Keratinocyte (primary cell): ENCODE measurements at regions not wholly inside any gene's neighbourhood (a gene's known extent, or its start where the extent isn't known, plus 50 kb on each side); places are given as distances from the start of the nearest gene placed in this dataset.

Experiments
- DNase-seq: peaks from one replicate; pipeline ENCODE4 v3.0.0-alpha.2; 2011; ENCODE audit warnings: low read depth, missing footprints, low spot score
- FAIRE-seq: peaks from 2 replicates; lab custom pipeline; 2011; peaks lifted over from hg19 to GRCh38; lab: Jason Lieb, UNC
- H2AFZ ChIP-seq: 2 replicates; pipeline ENCODE4 v1.6.0; 2012; ENCODE audit warnings: low read length, control low read depth, inconsistent platforms; ENCODE audit not compliant: control insufficient read depth
- H3K27ac ChIP-seq: 2 replicates; pipeline ENCODE4 v1.5.1; 2011; ENCODE audit warnings: low read length; ENCODE audit not compliant: control insufficient read depth, insufficient read depth
- H3K27me3 ChIP-seq: 3 replicates; pipeline ENCODE4 v1.6.0; 2011; ENCODE audit warnings: low read length; ENCODE audit not compliant: control insufficient read depth, insufficient read depth; ENCODE audit errors: extremely low read depth
- H3K36me3 ChIP-seq, 2 experiments: 2 replicates in 1 of 2; 3 replicates in 1 of 2; pipeline ENCODE4 v1.5.1; 2011; ENCODE audit warnings: low read length in 2 of 2, mild to moderate bottlenecking in 1 of 2; ENCODE audit not compliant: control insufficient read depth in 2 of 2, insufficient read depth in 2 of 2; ENCODE audit errors: extremely low read depth in 1 of 2
- H3K4me1 ChIP-seq: 3 replicates; pipeline ENCODE4 v1.5.1; 2011; ENCODE audit warnings: low read length; ENCODE audit not compliant: control insufficient read depth, insufficient read depth; ENCODE audit errors: extremely low read depth
- H3K4me2 ChIP-seq: 3 replicates; pipeline ENCODE4 v1.6.0; 2011; ENCODE audit warnings: low read depth, low read length; ENCODE audit not compliant: control insufficient read depth, insufficient read depth; ENCODE audit errors: extremely low read depth
- H3K4me3 ChIP-seq, 3 experiments: fragments of 200-600 bp in 1 of 3; sonication (generic) in 1 of 3; 2 replicates in 2 of 3; 3 replicates in 1 of 3; pipeline ENCODE4 v1.5.1; 2011 to 2016; ENCODE audit warnings: low read length in 3 of 3, mild to moderate bottlenecking in 3 of 3, control low read depth in 2 of 3, inconsistent platforms in 1 of 3, low read depth in 1 of 3, mixed read lengths in 1 of 3, mixed run types in 1 of 3, moderate library complexity in 1 of 3; ENCODE audit not compliant: control insufficient read depth in 2 of 3, insufficient read depth in 2 of 3; ENCODE audit errors: extremely low read depth in 1 of 3
- H3K79me2 ChIP-seq: 2 replicates; pipeline ENCODE4 v1.6.0; 2012; ENCODE audit warnings: low read length; ENCODE audit not compliant: control insufficient read depth, insufficient read depth
- H3K9ac ChIP-seq: 3 replicates; pipeline ENCODE4 v1.6.0; 2011; ENCODE audit warnings: low read length; ENCODE audit not compliant: control insufficient read depth, insufficient read depth; ENCODE audit errors: extremely low read depth
- H3K9me1 ChIP-seq: 3 replicates; pipeline ENCODE4 v1.6.0; 2011; ENCODE audit warnings: low read length; ENCODE audit not compliant: control insufficient read depth, insufficient read depth; ENCODE audit errors: extremely low read depth
- H3K9me3 ChIP-seq: 2 replicates; pipeline ENCODE4 v1.5.1; 2012; ENCODE audit warnings: low read depth, low read length; ENCODE audit not compliant: control insufficient read depth
- H4K20me1 ChIP-seq: 3 replicates; pipeline ENCODE4 v1.6.0; 2011; ENCODE audit warnings: low read length; ENCODE audit not compliant: control insufficient read depth, insufficient read depth; ENCODE audit errors: extremely low read depth
- EZH2 ChIP-seq: IDR thresholded peaks from one replicate; pipeline ENCODE4 v1.6.1; 2012; ENCODE audit warnings: inconsistent platforms, mild to moderate bottlenecking, low read length, moderate library complexity
- dilution Hi-C: fragments of 300-500 bp; cut with MboI; formaldehyde crosslinking; loops from one replicate; pipeline ENCODE4 v1.7.0; 2020; ENCODE audit warnings: low sequenced_read_pairs; ENCODE audit not compliant: extremely low pct_ligation_motif_present
- TF ChIP-seq, protein P1 (sequence below), 3 experiments: IDR thresholded peaks in 1 of 3; conservative IDR thresholded peaks in 1 of 3; optimal IDR thresholded peaks in 1 of 3; 2 replicates in 2 of 3; 3 replicates in 1 of 3; pipeline versions ENCODE3 to v1.5.1; 2011; ENCODE audit warnings: low read length in 3 of 3, mild to moderate bottlenecking in 3 of 3, moderate library complexity in 2 of 3, control low read depth in 1 of 3, inconsistent platforms in 1 of 3; ENCODE audit not compliant: insufficient read depth in 2 of 3; ENCODE audit errors: extremely low read depth in 1 of 3

DNA sequence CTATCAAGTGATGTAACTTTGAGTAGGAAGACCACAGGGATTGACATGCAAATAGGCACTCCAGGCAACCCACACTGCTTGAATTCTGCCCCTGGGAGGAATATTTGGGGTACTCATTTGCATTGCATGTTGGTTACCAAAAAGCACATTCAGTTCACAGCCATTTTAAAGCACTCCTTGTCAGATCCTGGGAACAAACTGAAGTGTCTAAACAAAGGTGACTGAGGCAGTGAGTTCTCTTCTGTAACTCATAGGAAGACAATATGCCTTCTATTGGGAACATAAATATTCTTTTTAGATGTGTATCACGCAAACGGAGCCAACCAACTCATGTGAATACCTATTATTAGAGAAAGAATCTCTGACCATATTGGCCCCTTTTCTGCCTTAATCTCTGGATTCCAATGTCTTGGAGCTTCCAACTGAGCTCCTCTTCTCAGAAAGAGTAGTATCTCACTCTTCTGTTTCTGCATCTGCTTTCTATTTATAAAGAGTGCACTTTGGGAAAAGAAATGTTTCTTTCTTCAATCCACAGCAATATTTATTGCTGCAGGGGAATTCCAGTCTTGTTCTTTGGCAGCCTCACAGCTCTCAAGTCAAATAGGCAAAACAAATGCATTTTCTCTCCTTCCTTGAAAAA is 125.7 kb upstream of the NBEA start:
- no peaks in the 10 kb centered on the region for H3K9me3 ChIP-seq
- H3K27me3 ChIP-seq: no peaks in the 10 kb centered on the region
- TF ChIP-seq EZH2: no peak
- TF ChIP-seq, protein P1, sequence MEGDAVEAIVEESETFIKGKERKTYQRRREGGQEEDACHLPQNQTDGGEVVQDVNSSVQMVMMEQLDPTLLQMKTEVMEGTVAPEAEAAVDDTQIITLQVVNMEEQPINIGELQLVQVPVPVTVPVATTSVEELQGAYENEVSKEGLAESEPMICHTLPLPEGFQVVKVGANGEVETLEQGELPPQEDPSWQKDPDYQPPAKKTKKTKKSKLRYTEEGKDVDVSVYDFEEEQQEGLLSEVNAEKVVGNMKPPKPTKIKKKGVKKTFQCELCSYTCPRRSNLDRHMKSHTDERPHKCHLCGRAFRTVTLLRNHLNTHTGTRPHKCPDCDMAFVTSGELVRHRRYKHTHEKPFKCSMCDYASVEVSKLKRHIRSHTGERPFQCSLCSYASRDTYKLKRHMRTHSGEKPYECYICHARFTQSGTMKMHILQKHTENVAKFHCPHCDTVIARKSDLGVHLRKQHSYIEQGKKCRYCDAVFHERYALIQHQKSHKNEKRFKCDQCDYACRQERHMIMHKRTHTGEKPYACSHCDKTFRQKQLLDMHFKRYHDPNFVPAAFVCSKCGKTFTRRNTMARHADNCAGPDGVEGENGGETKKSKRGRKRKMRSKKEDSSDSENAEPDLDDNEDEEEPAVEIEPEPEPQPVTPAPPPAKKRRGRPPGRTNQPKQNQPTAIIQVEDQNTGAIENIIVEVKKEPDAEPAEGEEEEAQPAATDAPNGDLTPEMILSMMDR (optimal IDR thresholded peaks at IDR 0.05 in 1 of 3, IDR thresholded peaks at IDR 0.05 in 1 of 3, conservative IDR thresholded peaks at IDR 0.05 in 1 of 3; ENCODE audit: extremely low read depth in 1 of 3, insufficient read depth in 2 of 3, low read length in 3 of 3): no peak
- H3K4me2 ChIP-seq: no peak overlapping the region
- no peaks in the 10 kb centered on the region for H3K4me1 ChIP-seq
- no peak overlapping the region for H3K4me3 ChIP-seq
- FAIRE-seq (no peak), DNase-seq (no peak)
- no peak overlapping the region for H2AFZ ChIP-seq
- no peak overlapping the region for H3K27ac ChIP-seq
- no peak overlapping the region for H3K9ac ChIP-seq
- no peaks in the 10 kb centered on the region for H4K20me1 ChIP-seq
- no peaks in the 10 kb centered on the region for H3K36me3 ChIP-seq
- H3K79me2 ChIP-seq: no peaks in the 10 kb centered on the region
- dilution Hi-C loops: no loop called here
- H3K9me1 ChIP-seq: no peaks in the 10 kb centered on the region

DNA sequence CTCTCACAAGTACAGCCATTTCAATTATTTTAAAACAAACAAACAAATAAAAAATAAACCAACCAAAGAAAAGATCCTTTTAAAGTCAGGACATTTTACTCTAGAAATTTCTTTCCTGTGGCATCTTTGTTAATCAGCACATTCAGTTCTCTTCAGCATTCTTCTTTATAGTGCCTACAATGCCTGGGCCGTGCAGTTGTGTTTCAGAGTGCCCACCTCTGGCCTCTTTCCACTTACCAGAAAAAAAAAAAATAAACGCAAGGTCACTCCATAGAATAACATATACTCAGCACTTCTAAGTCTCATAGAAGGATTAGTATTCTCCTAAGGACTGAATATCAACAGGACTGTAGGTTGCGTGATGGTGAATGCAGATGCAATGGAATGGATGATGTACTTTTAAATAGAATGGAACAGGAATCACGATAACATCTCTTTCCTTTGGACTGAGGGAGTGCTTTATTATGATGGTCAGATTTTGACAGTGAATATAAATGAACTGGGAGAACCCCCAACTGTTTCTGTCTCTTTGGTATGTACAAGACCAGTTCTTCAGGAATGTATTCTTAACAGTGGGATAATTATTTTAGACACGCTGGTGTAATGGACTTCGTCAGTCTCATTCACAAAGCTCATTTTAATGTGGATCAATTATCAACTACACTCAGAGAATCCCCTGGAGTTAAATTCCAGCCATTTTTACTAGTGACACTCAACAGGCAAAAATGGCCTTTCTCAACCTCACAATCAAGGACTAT is 125.0 kb upstream of the NBEA start:
- Histone ChIP-seq H3K9me3 (no peaks in the 10 kb centered on the region), H3K27me3 (no peaks in the 10 kb centered on the region), H3K36me3 (no peaks in the 10 kb centered on the region), H2AFZ (no peak overlapping the region), H4K20me1 (no peaks in the 10 kb centered on the region), H3K27ac (no peak overlapping the region), H3K4me2 (no peak overlapping the region), H3K9me1 (no peaks in the 10 kb centered on the region), H3K9ac (no peak overlapping the region), H3K79me2 (no peaks in the 10 kb centered on the region), H3K4me3 (no peak overlapping the region), H3K4me1 (no peaks in the 10 kb centered on the region)
- dilution Hi-C loops: no loop called here
- TF ChIP-seq, protein P1 (optimal IDR thresholded peaks at IDR 0.05 in 1 of 3, IDR thresholded peaks at IDR 0.05 in 1 of 3, conservative IDR thresholded peaks at IDR 0.05 in 1 of 3; ENCODE audit: extremely low read depth in 1 of 3, insufficient read depth in 2 of 3, low read length in 3 of 3): no peak
- no peak for TF ChIP-seq EZH2
- FAIRE-seq (no peak), DNase-seq (no peak)
